ENCODE measurements at regions not wholly inside any gene's neighbourhood (a gene's known extent, or its start where the extent isn't known, plus 50 kb on each side); places are given as distances from the start of the nearest gene placed in this dataset.
"Not testable (repeated sequence)": the region's sequence is repeated elsewhere in the genome, so short reads cannot be mapped to it uniquely, and the experiment has no call there.

DNA sequence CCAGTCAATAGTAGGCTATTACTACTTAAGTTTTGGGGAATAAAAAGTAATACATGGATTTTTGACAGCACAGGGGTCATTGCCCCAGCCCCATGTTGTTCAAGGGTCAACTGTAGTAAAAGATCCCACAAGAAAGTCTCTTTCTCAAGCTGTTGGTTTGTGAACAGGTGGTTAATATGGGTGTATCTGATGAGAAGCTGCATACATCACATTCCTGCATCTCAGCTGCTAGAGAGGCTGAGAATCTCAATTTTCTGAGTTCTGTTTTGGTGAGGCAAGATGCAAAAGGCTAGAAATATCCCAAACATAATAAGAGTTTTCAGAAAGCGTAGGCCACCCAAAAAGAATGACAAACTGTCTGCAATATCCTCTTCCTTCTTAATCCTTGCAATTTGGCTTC, 76.8 kb upstream of the DAPK1 start:
- TF ChIP-seq, protein P1, sequence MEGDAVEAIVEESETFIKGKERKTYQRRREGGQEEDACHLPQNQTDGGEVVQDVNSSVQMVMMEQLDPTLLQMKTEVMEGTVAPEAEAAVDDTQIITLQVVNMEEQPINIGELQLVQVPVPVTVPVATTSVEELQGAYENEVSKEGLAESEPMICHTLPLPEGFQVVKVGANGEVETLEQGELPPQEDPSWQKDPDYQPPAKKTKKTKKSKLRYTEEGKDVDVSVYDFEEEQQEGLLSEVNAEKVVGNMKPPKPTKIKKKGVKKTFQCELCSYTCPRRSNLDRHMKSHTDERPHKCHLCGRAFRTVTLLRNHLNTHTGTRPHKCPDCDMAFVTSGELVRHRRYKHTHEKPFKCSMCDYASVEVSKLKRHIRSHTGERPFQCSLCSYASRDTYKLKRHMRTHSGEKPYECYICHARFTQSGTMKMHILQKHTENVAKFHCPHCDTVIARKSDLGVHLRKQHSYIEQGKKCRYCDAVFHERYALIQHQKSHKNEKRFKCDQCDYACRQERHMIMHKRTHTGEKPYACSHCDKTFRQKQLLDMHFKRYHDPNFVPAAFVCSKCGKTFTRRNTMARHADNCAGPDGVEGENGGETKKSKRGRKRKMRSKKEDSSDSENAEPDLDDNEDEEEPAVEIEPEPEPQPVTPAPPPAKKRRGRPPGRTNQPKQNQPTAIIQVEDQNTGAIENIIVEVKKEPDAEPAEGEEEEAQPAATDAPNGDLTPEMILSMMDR (IDR thresholded peaks at IDR 0.05; ENCODE audit: extremely low read depth, low read depth, low read length): no peak
- no peaks in the 10 kb centered on the region for H4K20me1 ChIP-seq (ENCODE audit: insufficient read depth, low read length)
- no peak overlapping the region for H3K27ac ChIP-seq (ENCODE audit: low read depth, low read length)
- no peak overlapping the region for H2AFZ ChIP-seq (ENCODE audit: low read length)
- no peaks in the 10 kb centered on the region for H3K36me3 ChIP-seq (ENCODE audit: insufficient read depth, low read length)
- no peaks in the 10 kb centered on the region for H3K79me2 ChIP-seq (ENCODE audit: insufficient read depth, low read length)
- H3K4me1 ChIP-seq (ENCODE audit: insufficient read depth, low read length): no peaks in the 10 kb centered on the region
- H3K4me3 ChIP-seq (ENCODE audit: insufficient read depth, low read length): no peak overlapping the region
- no peak for DNase-seq (ENCODE audit: insufficient read length, low spot score, missing footprints)
- H3K4me2 ChIP-seq (ENCODE audit: insufficient read depth, low read length): no peak overlapping the region
- no peaks in the 10 kb centered on the region for H3K9me3 ChIP-seq (ENCODE audit: low read depth, low read length)
- H3K27me3 ChIP-seq (ENCODE audit: insufficient read depth, low read length): no peaks in the 10 kb centered on the region

DNA sequence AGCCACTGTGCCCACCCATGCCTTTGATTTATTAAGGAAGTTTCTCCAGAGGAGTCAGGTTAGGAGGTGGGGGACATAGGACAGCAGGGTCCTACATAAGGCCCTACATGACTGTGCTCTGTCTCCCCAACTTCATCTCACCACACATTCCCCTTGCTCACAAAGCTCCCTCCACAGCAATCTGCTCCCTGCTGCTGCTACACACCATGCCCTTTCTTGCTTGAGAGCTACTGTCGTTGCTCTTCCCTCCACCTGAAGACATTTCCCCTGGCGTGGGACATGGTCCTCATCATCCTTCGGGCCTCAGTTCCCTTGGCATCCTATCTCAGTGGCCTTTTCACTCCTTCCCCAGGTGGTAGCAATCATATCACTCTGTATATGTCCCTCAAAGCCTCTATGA, 75.9 kb upstream of the DAPK1 start:
- Histone ChIP-seq H3K27ac (ENCODE audit: low read depth, low read length) (no peak overlapping the region), H3K79me2 (ENCODE audit: insufficient read depth, low read length) (no peaks in the 10 kb centered on the region), H3K36me3 (ENCODE audit: insufficient read depth, low read length) (no peaks in the 10 kb centered on the region), H3K4me2 (ENCODE audit: insufficient read depth, low read length) (no peak overlapping the region), H3K27me3 (ENCODE audit: insufficient read depth, low read length) (no peaks in the 10 kb centered on the region), H3K4me1 (ENCODE audit: insufficient read depth, low read length) (no peaks in the 10 kb centered on the region), H4K20me1 (ENCODE audit: insufficient read depth, low read length) (no peaks in the 10 kb centered on the region), H3K9me3 (ENCODE audit: low read depth, low read length) (no peaks in the 10 kb centered on the region), H3K4me3 (ENCODE audit: insufficient read depth, low read length) (no peak overlapping the region), H2AFZ (ENCODE audit: low read length) (no peak overlapping the region)
- DNase-seq (ENCODE audit: insufficient read length, low spot score, missing footprints): no peak
- TF ChIP-seq, protein P1 (IDR thresholded peaks at IDR 0.05; ENCODE audit: extremely low read depth, low read depth, low read length): no peak

DNA sequence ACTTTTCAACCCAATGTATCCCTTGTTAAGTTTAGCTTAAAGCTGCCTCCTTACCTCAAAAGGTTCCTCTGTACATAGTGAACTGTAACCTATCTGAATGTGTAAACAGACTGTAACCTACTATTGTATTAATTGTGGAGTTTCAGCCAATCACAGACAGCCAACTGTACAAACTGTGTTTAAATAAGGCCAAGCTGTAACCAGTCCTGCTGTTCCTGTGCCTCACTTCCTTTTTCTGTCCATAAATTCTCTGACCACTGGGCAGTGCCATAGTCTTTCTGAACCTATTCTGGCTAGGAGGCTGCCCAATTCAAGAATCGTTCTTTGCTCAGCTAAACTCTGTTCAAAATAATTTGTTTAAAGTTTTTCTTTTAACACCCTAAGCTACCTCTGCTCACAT, 74.7 kb upstream of the DAPK1 start:
- Histone ChIP-seq H4K20me1 (ENCODE audit: insufficient read depth, low read length) (no peaks in the 10 kb centered on the region), H3K9me3 (ENCODE audit: low read depth, low read length) (no peaks in the 10 kb centered on the region), H3K4me1 (ENCODE audit: insufficient read depth, low read length) (no peaks in the 10 kb centered on the region), H3K36me3 (ENCODE audit: insufficient read depth, low read length) (no peaks in the 10 kb centered on the region), H3K27me3 (ENCODE audit: insufficient read depth, low read length) (no peaks in the 10 kb centered on the region), H3K79me2 (ENCODE audit: insufficient read depth, low read length) (no peaks in the 10 kb centered on the region), H3K4me2 (ENCODE audit: insufficient read depth, low read length) (no peak overlapping the region), H2AFZ (ENCODE audit: low read length) (no peak overlapping the region), H3K4me3 (ENCODE audit: insufficient read depth, low read length) (no peak overlapping the region), H3K27ac (ENCODE audit: low read depth, low read length) (no peak overlapping the region)
- DNase-seq (ENCODE audit: insufficient read length, low spot score, missing footprints): no peak
- TF ChIP-seq, protein P1 (IDR thresholded peaks at IDR 0.05; ENCODE audit: extremely low read depth, low read depth, low read length): no peak

DNA sequence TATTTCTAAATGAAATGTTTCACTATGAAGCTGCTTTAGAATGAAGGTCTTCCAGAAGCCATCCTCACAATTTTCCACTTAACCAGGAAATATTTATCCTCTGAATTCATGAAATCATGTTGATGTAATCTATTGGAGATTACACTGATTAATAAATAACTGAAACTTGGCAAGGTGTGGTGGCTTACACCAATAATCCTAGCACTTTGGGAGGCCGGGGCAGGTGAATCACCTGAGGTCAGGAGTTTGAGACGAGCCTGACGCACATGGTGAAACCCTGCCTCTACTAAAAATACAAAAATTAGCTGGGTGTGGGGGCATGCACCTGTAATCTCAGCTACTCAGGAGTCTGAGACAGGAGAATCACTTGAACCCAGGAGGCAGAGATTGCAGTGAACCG, 73.8 kb upstream of the DAPK1 start:
- not testable (repeated sequence) for H2AFZ ChIP-seq (ENCODE audit: low read length); H3K4me1 ChIP-seq (ENCODE audit: insufficient read depth, low read length); H3K27me3 ChIP-seq (ENCODE audit: insufficient read depth, low read length); H3K36me3 ChIP-seq (ENCODE audit: insufficient read depth, low read length); H3K9me3 ChIP-seq (ENCODE audit: low read depth, low read length); H4K20me1 ChIP-seq (ENCODE audit: insufficient read depth, low read length); DNase-seq (ENCODE audit: insufficient read length, low spot score, missing footprints); H3K79me2 ChIP-seq (ENCODE audit: insufficient read depth, low read length); H3K4me2 ChIP-seq (ENCODE audit: insufficient read depth, low read length); H3K4me3 ChIP-seq (ENCODE audit: insufficient read depth, low read length); H3K27ac ChIP-seq (ENCODE audit: low read depth, low read length)

DNA sequence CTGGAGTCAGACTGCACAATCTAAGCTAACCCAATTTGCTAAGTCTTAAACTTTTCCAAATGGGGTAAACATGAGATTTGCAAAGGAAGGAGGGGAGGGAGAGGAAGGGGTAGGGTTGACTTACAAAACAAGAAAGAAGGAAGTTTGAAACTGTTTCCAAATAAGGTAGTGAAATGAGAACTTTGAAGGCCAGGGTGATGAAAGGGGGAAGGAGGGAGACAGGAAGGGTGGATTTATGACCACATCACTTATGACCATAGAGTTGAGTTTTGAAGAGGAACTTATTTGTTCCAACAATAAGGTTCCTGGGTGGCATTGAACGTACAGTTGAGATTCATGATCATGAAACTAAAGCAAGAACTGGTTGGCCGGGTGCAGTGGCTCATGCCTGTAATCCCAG, 72.5 kb upstream of the DAPK1 start:
- no peaks in the 10 kb centered on the region for H3K27me3 ChIP-seq (ENCODE audit: insufficient read depth, low read length)
- DNase-seq (ENCODE audit: insufficient read length, low spot score, missing footprints): no peak

More for the DNA sequence above, 72.5 kb upstream of the DAPK1 start:
- no peaks in the 10 kb centered on the region for H3K79me2 ChIP-seq (ENCODE audit: insufficient read depth, low read length)
- no peaks in the 10 kb centered on the region for H3K4me1 ChIP-seq (ENCODE audit: insufficient read depth, low read length)
- H3K9me3 ChIP-seq (ENCODE audit: low read depth, low read length): no peaks in the 10 kb centered on the region
- no peak overlapping the region for H3K4me3 ChIP-seq (ENCODE audit: insufficient read depth, low read length)
- H3K4me2 ChIP-seq (ENCODE audit: insufficient read depth, low read length): no peak overlapping the region
- no peak overlapping the region for H3K27ac ChIP-seq (ENCODE audit: low read depth, low read length)
- no peaks in the 10 kb centered on the region for H3K36me3 ChIP-seq (ENCODE audit: insufficient read depth, low read length)
- no peak overlapping the region for H2AFZ ChIP-seq (ENCODE audit: low read length)
- TF ChIP-seq, protein P1 (IDR thresholded peaks at IDR 0.05; ENCODE audit: extremely low read depth, low read depth, low read length): no peak
- H4K20me1 ChIP-seq (ENCODE audit: insufficient read depth, low read length): no peaks in the 10 kb centered on the region

Data from osteoblast (primary cell).